GM12878 (cell line): ENCODE measurements at regions not wholly inside any gene's neighbourhood (a gene's known extent, or its start where the extent isn't known, plus 50 kb on each side); places are given as distances from the start of the nearest gene placed in this dataset.

ENCODE experiments used
- ATAC-seq: fragments of 200-7000 bp; cut with Tn5 transposase; 3 replicates; pipeline ENCODE4 v1.9.1; 2020; ENCODE audit warnings: mild to moderate bottlenecking, moderate library complexity
- BruUV-seq: library from RNA; stranded (reverse); fragments of 400-500 nt; replicated peaks from 2 replicates; lab custom pipeline; 2021; lab: Mats Ljungman, UMichigan
- CTCF ChIA-PET: fragments of 300-600 bp; sonication (Branson Sonifier 250); formaldehyde crosslinking; extraction: SDS; loops from one replicate; lab custom pipeline; 2021; ENCODE audit warnings: inconsistent platforms; lab: Yijun Ruan, JAX
- POLR2A ChIA-PET: fragments of 350-600 bp; formaldehyde crosslinking; extraction: SDS; loops from one replicate; lab custom pipeline; 2021; ENCODE audit warnings: inconsistent platforms; lab: Charles Lee
- RAD21 ChIA-PET: fragments of 300-600 bp; sonication (Branson Sonifier 250); formaldehyde crosslinking; loops from one replicate; lab custom pipeline; 2023; ENCODE audit warnings: antibody characterized with exemption; ENCODE audit not compliant: unreplicated experiment; lab: Charles Lee
- SMC1A ChIA-PET: fragments of 300-600 bp; sonication (Branson Sonifier 250); formaldehyde crosslinking; loops from one replicate; lab custom pipeline; 2023; ENCODE audit not compliant: unreplicated experiment, uncharacterized antibody; lab: Charles Lee
- DNase-seq: peaks from one replicate; pipeline ENCODE4 v3.0.0-alpha.2; 2011; ENCODE audit warnings: low read depth, low spot score
- FAIRE-seq: peaks from 3 replicates; lab custom pipeline; 2011; peaks lifted over from hg19 to GRCh38; lab: Jason Lieb, UNC
- H2AFZ ChIP-seq: 2 replicates; pipeline ENCODE4 v1.6.0; 2011; ENCODE audit warnings: low read depth, low read length, control low read depth; ENCODE audit not compliant: control insufficient read depth
- H3K27ac ChIP-seq: 2 replicates; pipeline ENCODE4 v1.5.1; 2011; ENCODE audit warnings: control low read depth; ENCODE audit not compliant: control insufficient read depth, insufficient read depth
- H3K27me3 ChIP-seq, 2 experiments: replicated peaks in 1 of 2; 2 replicates each; pipeline versions ENCODE4 v1.6.0 to v1.6.1; 2011; ENCODE audit warnings: low read length in 1 of 2; ENCODE audit not compliant: control insufficient read depth in 2 of 2, insufficient read depth in 2 of 2
- H3K36me3 ChIP-seq, 2 experiments: 2 replicates each; pipeline ENCODE4 v1.5.1; 2011; ENCODE audit warnings: low read length in 1 of 2; ENCODE audit not compliant: control insufficient read depth in 2 of 2, insufficient read depth in 2 of 2
- H3K4me1 ChIP-seq: 2 replicates; pipeline ENCODE4 v1.6.1; 2011; ENCODE audit warnings: mild to moderate bottlenecking, low read length, moderate library complexity, mixed read lengths; ENCODE audit not compliant: control insufficient read depth, insufficient read depth
- H3K4me2 ChIP-seq: 2 replicates; pipeline ENCODE4 v1.6.0; 2011; ENCODE audit warnings: control low read depth; ENCODE audit not compliant: control insufficient read depth, insufficient read depth
- H3K4me3 ChIP-seq: fragments of 200-600 bp; sonication (generic); 2 replicates; pipeline ENCODE4 v1.5.1; 2016
- H3K79me2 ChIP-seq: 2 replicates; pipeline ENCODE4 v1.6.0; 2011; ENCODE audit warnings: low read length; ENCODE audit not compliant: control insufficient read depth, insufficient read depth
- H3K9ac ChIP-seq: 2 replicates; pipeline ENCODE4 v1.8.0; 2011; ENCODE audit warnings: low read length, control low read depth, mixed read lengths; ENCODE audit not compliant: control insufficient read depth, insufficient read depth
- H3K9me3 ChIP-seq: replicated peaks from 3 replicates; pipeline ENCODE4 v1.5.1; 2011; ENCODE audit warnings: mild to moderate bottlenecking, low read length; ENCODE audit not compliant: control insufficient read depth, insufficient read depth
- H4K20me1 ChIP-seq: 2 replicates; pipeline ENCODE4 v1.6.0; 2011; ENCODE audit not compliant: control insufficient read depth, insufficient read depth
- CBFB ChIP-seq: IDR thresholded peaks from 2 replicates; pipeline ENCODE4 v1.6.1; 2016; ENCODE audit warnings: antibody characterized with exemption, low read depth
- EED ChIP-seq: sonication (generic); IDR thresholded peaks from 2 replicates; pipeline ENCODE4 v1.6.1; 2016; ENCODE audit warnings: antibody characterized with exemption, low read depth
- HDAC2 ChIP-seq: fragments of 200-600 bp; sonication (generic); IDR thresholded peaks from 2 replicates; pipeline ENCODE4 v1.6.1; 2017
- HSF1 ChIP-seq: fragments of 150-350 bp; IDR thresholded peaks from 2 replicates; pipeline ENCODE4 v1.6.1; 2014; ENCODE audit warnings: mild to moderate bottlenecking, low read depth, low read length
- LARP7 ChIP-seq: fragments of 450-650 bp; IDR thresholded peaks from 2 replicates; pipeline ENCODE4 v1.6.1; 2017; ENCODE audit warnings: mild to moderate bottlenecking
- MYB ChIP-seq: fragments of 150-350 bp; IDR thresholded peaks from 2 replicates; pipeline ENCODE4 v1.6.1; 2014; ENCODE audit warnings: mild to moderate bottlenecking, low read depth, low read length, borderline replicate concordance
- NFXL1 ChIP-seq: fragments of 450-650 bp; IDR thresholded peaks from 2 replicates; pipeline ENCODE4 v1.6.1; 2017; ENCODE audit warnings: antibody characterized with exemption, mild to moderate bottlenecking, borderline replicate concordance
- PAX5 ChIP-seq: IDR thresholded peaks from 2 replicates; pipeline ENCODE4 v1.6.1; 2011; ENCODE audit warnings: low read depth, low read length, borderline replicate concordance
- SMAD1 ChIP-seq: fragments of 450-650 bp; IDR thresholded peaks from 2 replicates; pipeline ENCODE4 v1.6.1; 2018; ENCODE audit warnings: mild to moderate bottlenecking, low read depth; ENCODE audit not compliant: partially characterized antibody
- SPI1 ChIP-seq: IDR thresholded peaks from 2 replicates; pipeline ENCODE4 v1.6.1; 2011; ENCODE audit warnings: low read depth, mild to moderate bottlenecking, low read length, moderate library complexity, borderline replicate concordance; ENCODE audit not compliant: insufficient read depth
- TCF12 ChIP-seq: IDR thresholded peaks from 2 replicates; pipeline ENCODE4 v1.6.1; 2011; ENCODE audit warnings: low read depth, mild to moderate bottlenecking, low read length
- TCF7 ChIP-seq: IDR thresholded peaks from 2 replicates; pipeline ENCODE4 v1.6.1; 2014; ENCODE audit warnings: antibody characterized with exemption, borderline replicate concordance
- ZNF622 ChIP-seq: fragments of 450-650 bp; IDR thresholded peaks from 2 replicates; pipeline ENCODE4 v1.6.1; 2017; ENCODE audit warnings: mild to moderate bottlenecking, inconsistent platforms
- WGBS: methylation state at CpG from one replicate; pipeline ENCODE4 v1.1.6; 2016; ENCODE audit warnings: low lambda C conversion rate; ENCODE audit not compliant: insufficient replicate concordance, insufficient coverage; ENCODE audit errors: missing lambda C conversion rate; 5-methylcytosine and 5-hydroxymethylcytosine counted together
- in situ Hi-C: fragments of 300-500 bp; cut with MboI; formaldehyde crosslinking; loops from 9 replicates; pipeline ENCODE4 v1.14.3; 2018; ENCODE audit warnings: mixed read lengths
- intact Hi-C: fragments of 100-400 bp; cut with micrococcal nuclease; formaldehyde crosslinking; loops from one replicate; pipeline ENCODE4 v1.14.2; 2022; ENCODE audit not compliant: unreplicated experiment
- TF ChIP-seq, protein P1 (sequence below): fragments of 450-650 bp; formaldehyde crosslinking; IDR thresholded peaks from 2 replicates; pipeline ENCODE4 v1.5.0; 2022; ENCODE audit warnings: mild to moderate bottlenecking, missing genetic modification characterization
- TF ChIP-seq, protein P2 (sequence below): IDR thresholded peaks from 2 replicates; pipeline ENCODE4 v1.6.1; 2011; ENCODE audit warnings: low read depth, mild to moderate bottlenecking, low read length, moderate library complexity, borderline replicate concordance; ENCODE audit errors: extremely low read depth

DNA sequence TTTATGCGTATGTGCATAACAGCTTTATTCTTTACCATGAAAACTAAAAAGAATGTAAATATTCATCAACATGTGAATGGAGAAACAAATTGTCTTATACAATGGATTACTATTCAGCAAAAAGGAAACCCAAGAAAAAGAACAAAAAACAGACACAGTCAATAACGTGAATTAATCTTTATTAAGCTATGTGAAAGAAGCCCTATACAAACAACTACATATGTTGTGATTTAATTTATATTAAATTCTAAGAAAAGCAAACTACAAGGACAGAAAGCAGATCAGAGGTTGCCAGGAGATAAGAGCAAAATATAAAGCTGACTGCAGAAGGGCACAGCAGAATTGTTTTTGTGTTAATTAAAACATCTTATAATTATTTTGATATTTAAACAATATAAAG is 756.4 kb upstream of the MBL2 start:
- H2AFZ ChIP-seq: no peak overlapping the region
- H3K27me3 ChIP-seq: no peaks in the 10 kb centered on the region
- H3K4me1 ChIP-seq: no peaks in the 10 kb centered on the region
- RAD21 ChIA-PET: no interaction called here
- SMC1A ChIA-PET: interaction anchor here (0.8 kb wide), 1 partner anchor 40 kb away, joined by 3 read pairs; no protein-coding TSS in a partner anchor
- no TSS peak for BruUV-seq
- no peaks in the 10 kb centered on the region for H4K20me1 ChIP-seq
- no peak for FAIRE-seq
- TF ChIP-seq, protein P1, sequence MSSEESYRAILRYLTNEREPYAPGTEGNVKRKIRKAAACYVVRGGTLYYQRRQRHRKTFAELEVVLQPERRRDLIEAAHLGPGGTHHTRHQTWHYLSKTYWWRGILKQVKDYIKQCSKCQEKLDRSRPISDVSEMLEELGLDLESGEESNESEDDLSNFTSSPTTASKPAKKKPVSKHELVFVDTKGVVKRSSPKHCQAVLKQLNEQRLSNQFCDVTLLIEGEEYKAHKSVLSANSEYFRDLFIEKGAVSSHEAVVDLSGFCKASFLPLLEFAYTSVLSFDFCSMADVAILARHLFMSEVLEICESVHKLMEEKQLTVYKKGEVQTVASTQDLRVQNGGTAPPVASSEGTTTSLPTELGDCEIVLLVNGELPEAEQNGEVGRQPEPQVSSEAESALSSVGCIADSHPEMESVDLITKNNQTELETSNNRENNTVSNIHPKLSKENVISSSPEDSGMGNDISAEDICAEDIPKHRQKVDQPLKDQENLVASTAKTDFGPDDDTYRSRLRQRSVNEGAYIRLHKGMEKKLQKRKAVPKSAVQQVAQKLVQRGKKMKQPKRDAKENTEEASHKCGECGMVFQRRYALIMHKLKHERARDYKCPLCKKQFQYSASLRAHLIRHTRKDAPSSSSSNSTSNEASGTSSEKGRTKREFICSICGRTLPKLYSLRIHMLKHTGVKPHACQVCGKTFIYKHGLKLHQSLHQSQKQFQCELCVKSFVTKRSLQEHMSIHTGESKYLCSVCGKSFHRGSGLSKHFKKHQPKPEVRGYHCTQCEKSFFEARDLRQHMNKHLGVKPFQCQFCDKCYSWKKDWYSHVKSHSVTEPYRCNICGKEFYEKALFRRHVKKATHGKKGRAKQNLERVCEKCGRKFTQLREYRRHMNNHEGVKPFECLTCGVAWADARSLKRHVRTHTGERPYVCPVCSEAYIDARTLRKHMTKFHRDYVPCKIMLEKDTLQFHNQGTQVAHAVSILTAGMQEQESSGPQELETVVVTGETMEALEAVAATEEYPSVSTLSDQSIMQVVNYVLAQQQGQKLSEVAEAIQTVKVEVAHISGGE (CRISPR knock-in tag): no peak
- TF ChIP-seq HDAC2 (no peak), MYB (no peak), HSF1 (no peak), PAX5 (no peak), ZNF622 (no peak), TCF12 (no peak), SPI1 (no peak), CBFB (no peak), NFXL1 (no peak), TCF7 (no peak), EED (no peak), SMAD1 (no peak), LARP7 (no peak)
- TF ChIP-seq, protein P2, sequence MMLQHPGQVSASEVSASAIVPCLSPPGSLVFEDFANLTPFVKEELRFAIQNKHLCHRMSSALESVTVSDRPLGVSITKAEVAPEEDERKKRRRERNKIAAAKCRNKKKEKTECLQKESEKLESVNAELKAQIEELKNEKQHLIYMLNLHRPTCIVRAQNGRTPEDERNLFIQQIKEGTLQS: no peak
- CTCF ChIA-PET: interaction anchor here (0.5 kb wide), 1 partner anchor 593 kb away, joined by 3 read pairs; no protein-coding TSS in a partner anchor
- no peak overlapping the region for H3K4me3 ChIP-seq
- H3K9me3 ChIP-seq: no peaks in the 10 kb centered on the region
- H3K36me3 ChIP-seq: no peaks in the 10 kb centered on the region
- in situ Hi-C loops (no loop called here), intact Hi-C loops (loop anchor here (1.0 kb wide), 1 partner anchor 11 kb away; no protein-coding TSS in a partner anchor)
- POLR2A ChIA-PET: no interaction called here
- no peak overlapping the region for H3K4me2 ChIP-seq
- ATAC-seq: no peak
- H3K9ac ChIP-seq: no peak overlapping the region
- H3K27ac ChIP-seq: no peak overlapping the region
- WGBS: 38% methylated on average over 2 of the region's 2 CpGs
- DNase-seq: no peak
- no peaks in the 10 kb centered on the region for H3K79me2 ChIP-seq
